Right cardiac atrium (tissue), 5 donors: ENCODE measurements at regions not wholly inside any gene's neighbourhood (a gene's known extent, or its start where the extent isn't known, plus 50 kb on each side); places are given as distances from the start of the nearest gene placed in this dataset.
"Not testable (repeated sequence)": the region's sequence is repeated elsewhere in the genome, so short reads cannot be mapped to it uniquely, and the experiment has no call there.

Source experiments
- ATAC-seq, 2 donors: fragments of 200-7000 bp; cut with Tn5 transposase; one replicate each; pipeline versions ENCODE4 v1.8.0 to v1.9.1; 2020; ENCODE audit warnings: moderate library complexity in 2 of 2, mild to moderate bottlenecking in 1 of 2
- DNase-seq, 3 donors: peaks; one replicate each; pipeline ENCODE4 v3.0.0-alpha.2; 2020
- H3K27ac ChIP-seq: one replicate; pipeline ENCODE4 v1.5.1; 2013; ENCODE audit warnings: mild to moderate bottlenecking, low read length, control low read depth, moderate library complexity
- H3K27me3 ChIP-seq: one replicate; pipeline ENCODE4 v1.6.1; 2013; ENCODE audit not compliant: control insufficient read depth, insufficient read depth
- H3K4me1 ChIP-seq: one replicate; pipeline ENCODE4 v1.6.1; 2013; ENCODE audit warnings: low read length; ENCODE audit not compliant: control insufficient read depth, insufficient read depth
- H3K4me3 ChIP-seq: one replicate; pipeline ENCODE4 v1.5.1; 2013; ENCODE audit warnings: low read length, control low read depth
- H3K9me3 ChIP-seq: one replicate; pipeline ENCODE4 v1.6.1; 2013; ENCODE audit warnings: low read length; ENCODE audit not compliant: control insufficient read depth
- WGBS: extraction: QIAGEN DNeasy Blood & Tissue Kit; methylation state at CpG from one replicate; pipeline ENCODE4 v1.1.7; 2013; 5-methylcytosine and 5-hydroxymethylcytosine counted together
- intact Hi-C, 4 donors: fragments of 100-400 bp; cut with DNase I; formaldehyde crosslinking; loops; one replicate each; pipeline versions ENCODE4 v1.11.0 to v1.14.0; 2022 to 2023
- donor health status: healthy with polysubstance abuse.
- donor health status: DM: no; HTN: yes; CAD: no.
- donor health status: DM: no; HTN: no; CAD: no.
- donor health status: DM: no; HTN: yes; CAD: no; lungs with severe emphysema.
- donor health status: DM: yes; HTN: yes; CAD: no.

DNA sequence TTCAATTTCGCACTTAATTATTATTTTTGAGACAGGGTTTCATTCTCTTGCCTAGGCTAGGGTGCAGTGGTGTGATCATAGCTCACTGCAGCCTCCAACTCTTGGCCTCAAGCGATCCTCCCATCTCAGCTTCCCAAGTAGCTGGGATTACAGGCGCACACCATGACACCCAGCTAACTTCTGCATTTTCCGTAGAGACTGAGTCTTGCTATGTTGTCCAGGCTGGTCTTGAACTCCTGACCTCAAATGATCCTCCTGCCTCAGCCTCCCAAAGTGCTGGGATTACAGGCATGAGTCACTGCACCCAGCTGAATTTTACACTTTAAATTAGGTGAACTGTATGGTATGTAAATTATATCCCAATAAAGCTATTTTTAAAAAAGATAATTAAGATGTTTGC, 90.6 kb upstream of the CASZ1 start:
- H3K27ac ChIP-seq, intact Hi-C loops, ATAC-seq, H3K27me3 ChIP-seq, H3K9me3 ChIP-seq, H3K4me1 ChIP-seq, DNase-seq, H3K4me3 ChIP-seq: not testable (repeated sequence)
- WGBS, result 92% methylated on average over 4 of the region's 4 CpGs

DNA sequence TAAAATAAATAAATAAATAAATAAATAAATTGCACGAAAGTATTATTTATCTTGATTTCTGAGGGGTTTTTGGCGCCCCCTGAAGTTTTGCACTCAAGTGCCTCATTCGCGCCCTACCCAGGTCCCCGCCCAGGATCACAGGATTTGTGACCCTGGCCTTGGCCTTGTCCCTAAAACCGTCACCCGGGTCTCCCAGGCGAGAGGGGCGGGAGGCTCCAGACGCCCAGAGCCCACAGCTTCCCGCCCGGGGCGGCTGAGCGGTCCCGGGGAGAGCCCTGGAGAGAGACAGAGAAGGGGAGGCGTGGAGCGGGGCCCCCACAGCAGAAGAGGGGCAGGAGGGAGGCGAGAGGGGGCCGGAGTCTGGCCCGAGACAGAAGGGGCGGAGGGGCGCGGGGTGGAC, 91.8 kb upstream of the CASZ1 start:
- 13% methylated on average over 23 of the region's 23 CpGs for whole genome bisulfite sequencing
- Histone ChIP-seq H3K27ac (no peak overlapping the region), H3K4me3 (peak overlapping the region; percentile 2), H3K9me3 (no peaks in the 10 kb centered on the region), H3K27me3 (peaks cover 2% of the 10 kb centered on the region), H3K4me1 (no peaks in the 10 kb centered on the region)
- DNase-seq, result peak in 1 of 3 donors; percentile 23
- intact Hi-C loops, result no loop called here
- peak in 1 of 2 donors; percentile 22 for ATAC-seq

- H3K4me1 ChIP-seq, result no peaks in the 10 kb centered on the region
- H3K27me3 ChIP-seq, result peaks cover 2% of the 10 kb centered on the region
- ATAC-seq, result no peak
- no peaks in the 10 kb centered on the region for H3K9me3 ChIP-seq
- intact Hi-C loops, result no loop called here
- DNase-seq, result peak in 1 of 3 donors; percentile 30
- peak overlapping the region; percentile 2 for H3K4me3 ChIP-seq
- 18% methylated on average over 66 of the region's 66 CpGs for WGBS
- H3K27ac ChIP-seq, result no peak overlapping the region
These were observed 92.6 kb upstream of the CASZ1 start for GRCh38 chr1:10888791-10889649.

GRCh38 chr1:10889650-10890353, 93.4 kb upstream of the CASZ1 start:
- H3K27ac ChIP-seq, result no peak overlapping the region
- no peaks in the 10 kb centered on the region for H3K4me1 ChIP-seq
- WGBS, result 63% methylated on average over 20 of the region's 20 CpGs
- H3K27me3 ChIP-seq, result peaks cover 2% of the 10 kb centered on the region
- intact Hi-C loops, result no loop called here
- no peak overlapping the region for H3K4me3 ChIP-seq
- H3K9me3 ChIP-seq, result no peaks in the 10 kb centered on the region
- DNase-seq (peak in 1 of 3 donors; percentile 13), ATAC-seq (no peak)

GRCh38 chr1:10890491-10891071, 94.1 kb upstream of the CASZ1 start:
- ATAC-seq (no peak), DNase-seq (peak in 1 of 3 donors; percentile 20)
- 50% methylated on average over 9 of the region's 9 CpGs for WGBS
- Histone ChIP-seq H3K27ac (no peak overlapping the region), H3K27me3 (no peaks in the 10 kb centered on the region), H3K4me3 (no peak overlapping the region), H3K9me3 (no peaks in the 10 kb centered on the region), H3K4me1 (no peaks in the 10 kb centered on the region)
- intact Hi-C loops, result no loop called here

GRCh38 chr1:10891091-10891490, 94.6 kb upstream of the CASZ1 start:
- no peak for DNase-seq
- intact Hi-C loops, result no loop called here
- H3K4me1 ChIP-seq, result no peaks in the 10 kb centered on the region
- H3K4me3 ChIP-seq, result no peak overlapping the region
- ATAC-seq, result no peak
- H3K9me3 ChIP-seq, result no peaks in the 10 kb centered on the region
- H3K27ac ChIP-seq, result no peak overlapping the region
- WGBS, result 55% methylated on average over 4 of the region's 4 CpGs
- no peaks in the 10 kb centered on the region for H3K27me3 ChIP-seq

- intact Hi-C loops, result no loop called here
- ATAC-seq (no peak), DNase-seq (no peak)
- no peaks in the 10 kb centered on the region for H3K9me3 ChIP-seq
- no peaks in the 10 kb centered on the region for H3K27me3 ChIP-seq
- H3K27ac ChIP-seq, result no peak overlapping the region
- no peaks in the 10 kb centered on the region for H3K4me1 ChIP-seq
- H3K4me3 ChIP-seq, result no peak overlapping the region
- WGBS, result 85% methylated on average over 5 of the region's 5 CpGs
These were observed 96.0 kb upstream of the CASZ1 start for GRCh38 chr1:10892138-10893065.

- DNase-seq, result no peak
- H3K27me3 ChIP-seq, result no peaks in the 10 kb centered on the region
- intact Hi-C loops, result no loop called here
- H3K9me3 ChIP-seq, result no peaks in the 10 kb centered on the region
- no peak for ATAC-seq
- 86% methylated on average over 7 of the region's 7 CpGs for WGBS
- no peak overlapping the region for H3K4me3 ChIP-seq
- H3K27ac ChIP-seq, result no peak overlapping the region
- H3K4me1 ChIP-seq, result no peaks in the 10 kb centered on the region
These were observed 99.2 kb upstream of the CASZ1 start for GRCh38 chr1:10895621-10896020.

DNA sequence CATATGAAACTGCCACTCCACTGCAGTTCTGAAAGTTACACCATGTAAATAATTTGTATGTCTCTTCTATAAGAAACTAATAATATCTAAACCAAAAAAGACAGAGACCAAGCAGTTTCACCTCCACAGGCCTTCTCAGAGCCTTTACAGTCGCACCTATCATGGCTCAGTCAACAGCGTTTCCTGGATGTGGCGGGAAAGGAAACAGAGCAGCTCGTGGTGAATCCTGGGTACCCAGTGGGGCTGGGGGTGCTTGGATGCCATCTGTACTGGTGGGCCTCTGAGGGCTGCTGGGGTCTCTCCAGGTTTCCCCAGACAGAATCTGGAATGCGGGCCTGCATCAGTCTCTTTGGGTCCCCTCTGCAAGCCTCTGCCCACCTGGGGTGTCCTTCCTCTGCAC, 100.2 kb upstream of the CASZ1 start:
- intact Hi-C loops, result no loop called here
- no peak overlapping the region for H3K4me3 ChIP-seq
- no peaks in the 10 kb centered on the region for H3K27me3 ChIP-seq
- no peaks in the 10 kb centered on the region for H3K4me1 ChIP-seq
- WGBS, result 74% methylated on average over 5 of the region's 5 CpGs
- H3K9me3 ChIP-seq, result no peaks in the 10 kb centered on the region
- H3K27ac ChIP-seq, result no peak overlapping the region
- DNase-seq (no peak), ATAC-seq (no peak)

GRCh38 chr1:10897321-10897980, 101.0 kb upstream of the CASZ1 start:
- no peak for ATAC-seq
- DNase-seq, result peak in 1 of 3 donors; percentile 30
- H3K4me3 ChIP-seq, result no peak overlapping the region
- intact Hi-C loops, result no loop called here
- no peaks in the 10 kb centered on the region for H3K4me1 ChIP-seq
- 82% methylated on average over 13 of the region's 13 CpGs for WGBS
- H3K27me3 ChIP-seq, result no peaks in the 10 kb centered on the region
- no peak overlapping the region for H3K27ac ChIP-seq
- H3K9me3 ChIP-seq, result no peaks in the 10 kb centered on the region
